ENCODE measurements at regions not wholly inside any gene's neighbourhood (a gene's known extent, or its start where the extent isn't known, plus 50 kb on each side); places are given as distances from the start of the nearest gene placed in this dataset.
"Not testable (repeated sequence)": the region's sequence is repeated elsewhere in the genome, so short reads cannot be mapped to it uniquely, and the experiment has no call there.

- H3K4me3 ChIP-seq; H3K9me3 ChIP-seq (replicated peaks); H3K27ac ChIP-seq; DNase-seq (ENCODE audit: low read depth in 1 of 2, low spot score in 2 of 2); H3K4me1 ChIP-seq (replicated peaks); H3K36me3 ChIP-seq; H3K27me3 ChIP-seq (replicated peaks): not testable (repeated sequence)
Measured at GRCh38 chr1:86633306-86633838, 71.0 kb upstream of the SH3GLB1 start.

GRCh38 chr1:86633921-86634320 is 70.5 kb upstream of the SH3GLB1 start:
- Histone ChIP-seq H3K36me3 (no peaks in the 10 kb centered on the region), H3K27me3 (replicated peaks) (no peaks in the 10 kb centered on the region)

GRCh38 chr1:86636898-86637297 is 67.5 kb upstream of the SH3GLB1 start:
- Histone ChIP-seq H3K9me3 (replicated peaks) (no peaks in the 10 kb centered on the region), H3K27me3 (replicated peaks) (no peaks in the 10 kb centered on the region), H3K36me3 (no peaks in the 10 kb centered on the region), H3K27ac (no peak overlapping the region), H3K4me3 (no peak overlapping the region), H3K4me1 (replicated peaks) (no peaks in the 10 kb centered on the region)
- no peak for DNase-seq (ENCODE audit: low read depth in 1 of 2, low spot score in 2 of 2)

More at GRCh38 chr1:86633921-86634320, 70.5 kb upstream of the SH3GLB1 start:
- Histone ChIP-seq H3K27ac (no peak overlapping the region), H3K4me3 (no peak overlapping the region), H3K9me3 (replicated peaks) (no peaks in the 10 kb centered on the region), H3K4me1 (replicated peaks) (no peaks in the 10 kb centered on the region)
- DNase-seq (ENCODE audit: low read depth in 1 of 2, low spot score in 2 of 2), result no peak

GRCh38 chr1:86640161-86640670 is 64.2 kb upstream of the SH3GLB1 start:
- H3K36me3 ChIP-seq, result no peaks in the 10 kb centered on the region
- H3K27ac ChIP-seq, result no peak overlapping the region
- H3K27me3 ChIP-seq (replicated peaks), result no peaks in the 10 kb centered on the region
- no peaks in the 10 kb centered on the region for H3K9me3 ChIP-seq (replicated peaks)
- no peaks in the 10 kb centered on the region for H3K4me1 ChIP-seq (replicated peaks)
- DNase-seq (ENCODE audit: low read depth in 1 of 2, low spot score in 2 of 2), result no peak
- H3K4me3 ChIP-seq, result no peak overlapping the region

- no peaks in the 10 kb centered on the region for H3K4me1 ChIP-seq (replicated peaks)
- H3K9me3 ChIP-seq (replicated peaks), result no peaks in the 10 kb centered on the region
- H3K27me3 ChIP-seq (replicated peaks), result no peaks in the 10 kb centered on the region
- no peak overlapping the region for H3K27ac ChIP-seq
- no peak overlapping the region for H3K4me3 ChIP-seq
- DNase-seq (ENCODE audit: low read depth in 1 of 2, low spot score in 2 of 2), result no peak
- H3K36me3 ChIP-seq, result no peaks in the 10 kb centered on the region
Measured at GRCh38 chr1:86641318-86641717, 63.1 kb upstream of the SH3GLB1 start.

- H3K4me1 ChIP-seq (replicated peaks); H3K27ac ChIP-seq; H3K27me3 ChIP-seq (replicated peaks); DNase-seq (ENCODE audit: low read depth in 1 of 2, low spot score in 2 of 2); H3K9me3 ChIP-seq (replicated peaks); H3K4me3 ChIP-seq; H3K36me3 ChIP-seq: not testable (repeated sequence)
Measured at GRCh38 chr1:86644655-86645054, 59.7 kb upstream of the SH3GLB1 start.

- Histone ChIP-seq H3K36me3 (no peaks in the 10 kb centered on the region), H3K4me1 (replicated peaks) (peaks cover 5% of the 10 kb centered on the region), H3K9me3 (replicated peaks) (no peaks in the 10 kb centered on the region), H3K4me3 (no peak overlapping the region), H3K27me3 (replicated peaks) (no peaks in the 10 kb centered on the region; the same call in 1 of the 2 replicates), H3K27ac (no peak overlapping the region)
- DNase-seq (ENCODE audit: low read depth in 1 of 2, low spot score in 2 of 2), result no peak
Measured at GRCh38 chr1:86645851-86646250, 58.5 kb upstream of the SH3GLB1 start.

- H3K27ac ChIP-seq, result no peak overlapping the region
- no peaks in the 10 kb centered on the region for H3K9me3 ChIP-seq (replicated peaks)
- no peaks in the 10 kb centered on the region for H3K36me3 ChIP-seq
- H3K4me3 ChIP-seq, result no peak overlapping the region
- no peaks in the 10 kb centered on the region; the same call in 1 of the 2 replicates for H3K27me3 ChIP-seq (replicated peaks)
- peaks cover 5% of the 10 kb centered on the region for H3K4me1 ChIP-seq (replicated peaks)
- no peak for DNase-seq (ENCODE audit: low read depth in 1 of 2, low spot score in 2 of 2)
Measured at GRCh38 chr1:86646256-86646655, 58.1 kb upstream of the SH3GLB1 start.

- no peak overlapping the region for H3K4me3 ChIP-seq
- no peak overlapping the region for H3K27ac ChIP-seq
- peaks cover 5% of the 10 kb centered on the region for H3K4me1 ChIP-seq (replicated peaks)
- H3K9me3 ChIP-seq (replicated peaks), result no peaks in the 10 kb centered on the region
- no peaks in the 10 kb centered on the region; the same call in 1 of the 2 replicates for H3K27me3 ChIP-seq (replicated peaks)
- no peaks in the 10 kb centered on the region for H3K36me3 ChIP-seq
- peak in 1 of 2 experiments; percentile 25 for DNase-seq (ENCODE audit: low read depth in 1 of 2, low spot score in 2 of 2)
Measured at GRCh38 chr1:86648255-86648654, 56.1 kb upstream of the SH3GLB1 start.

GRCh38 chr1:86649618-86650017 is 54.8 kb upstream of the SH3GLB1 start:
- Histone ChIP-seq H3K4me1 (replicated peaks) (peaks cover 5% of the 10 kb centered on the region), H3K27ac (no peak overlapping the region), H3K4me3 (no peak overlapping the region), H3K27me3 (replicated peaks) (no peaks in the 10 kb centered on the region; the same call in 1 of the 2 replicates), H3K9me3 (replicated peaks) (no peaks in the 10 kb centered on the region), H3K36me3 (no peaks in the 10 kb centered on the region)
- no peak for DNase-seq (ENCODE audit: low read depth in 1 of 2, low spot score in 2 of 2)

GRCh38 chr1:86650065-86650464 is 54.3 kb upstream of the SH3GLB1 start:
- Histone ChIP-seq H3K36me3 (no peaks in the 10 kb centered on the region), H3K4me1 (replicated peaks) (peaks cover 5% of the 10 kb centered on the region), H3K9me3 (replicated peaks) (no peaks in the 10 kb centered on the region), H3K4me3 (no peak overlapping the region), H3K27ac (no peak overlapping the region), H3K27me3 (replicated peaks) (no peaks in the 10 kb centered on the region; the same call in 1 of the 2 replicates)
- no peak for DNase-seq (ENCODE audit: low read depth in 1 of 2, low spot score in 2 of 2)
